ENCODE measurements at regions not wholly inside any gene's neighbourhood (a gene's known extent, or its start where the extent isn't known, plus 50 kb on each side); places are given as distances from the start of the nearest gene placed in this dataset.

- TF ChIP-seq POLR2A (IDR thresholded peaks at IDR 0.05): no peak
- TF ChIP-seq CTCF (IDR thresholded peaks at IDR 0.05): no peak
Measured at GRCh38 chr6:6835223-6835503, 246.6 kb downstream of the LY86 start.

Measured in uterus (tissue), 2 donors.